Mesothelial cell of epicardium (in vitro differentiated cells): ENCODE measurements at regions not wholly inside any gene's neighbourhood (a gene's known extent, or its start where the extent isn't known, plus 50 kb on each side); places are given as distances from the start of the nearest gene placed in this dataset.
A peak's percentile ranks its signal among the peaks of the same experiment; 100 is the strongest.

Experiments used
- DNase-seq, 2 experiments: peaks; one replicate each; pipeline ENCODE4 v3.0.0; 2021; ENCODE audit warnings: low spot score in 2 of 2; ENCODE audit not compliant: unreplicated experiment in 2 of 2
- H3K27ac Mint-ChIP-seq: 2 replicates; pipeline ENCODE4 v1.8.0; 2021; ENCODE audit warnings: mixed read lengths
- H3K27me3 Mint-ChIP-seq: 2 replicates; pipeline ENCODE4 v1.8.0; 2021; ENCODE audit warnings: low read depth, mixed read lengths
- H3K36me3 Mint-ChIP-seq: 2 replicates; pipeline ENCODE4 v1.8.0; 2021; ENCODE audit warnings: mixed read lengths
- H3K4me1 Mint-ChIP-seq: 2 replicates; pipeline ENCODE4 v1.8.0; 2021; ENCODE audit warnings: mixed read lengths
- H3K4me3 Mint-ChIP-seq: 2 replicates; pipeline ENCODE4 v1.8.0; 2021; ENCODE audit warnings: mild to moderate bottlenecking, moderate library complexity, mixed read lengths
- H3K9me3 Mint-ChIP-seq: 2 replicates; pipeline ENCODE4 v1.8.0; 2021; ENCODE audit warnings: mixed read lengths
- TF ChIP-seq, protein P1 (sequence below): fragments of 200-600 bp; sonication (generic); IDR thresholded peaks from one replicate; pipeline ENCODE4 v1.5.0; 2021; ENCODE audit warnings: antibody characterized with exemption; ENCODE audit not compliant: unreplicated experiment

- Mint-ChIP-seq H3K27me3 (no peaks in the 10 kb centered on the region), H3K27ac (no peak overlapping the region)
Observed at GRCh38 chr3:94431876-94432570, 369.2 kb downstream of the NSUN3 start.

DNA sequence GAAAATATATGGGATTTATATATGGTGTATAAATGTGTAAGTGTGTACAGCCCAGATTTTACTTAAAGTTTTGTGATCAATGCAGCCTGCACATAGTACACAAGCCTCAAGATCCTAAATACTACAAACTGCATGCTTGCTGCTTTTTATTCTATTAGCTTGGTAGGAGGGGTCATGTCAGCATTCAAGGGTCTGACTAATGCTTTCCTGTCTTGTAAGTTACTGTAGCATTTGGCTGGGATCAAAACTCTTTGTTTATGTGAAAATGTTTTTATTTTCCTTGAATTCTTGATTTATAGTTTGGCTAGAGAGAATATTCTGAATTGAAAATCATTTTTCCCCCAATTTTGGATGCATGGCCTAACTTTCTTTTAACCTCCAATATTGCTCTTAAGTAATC, 370.9 kb downstream of the NSUN3 start:
- Mint-ChIP-seq H3K4me3 (no peak overlapping the region), H3K27ac (no peak overlapping the region), H3K27me3 (no peaks in the 10 kb centered on the region), H3K36me3 (peaks cover 1% of the 10 kb centered on the region), H3K9me3 (peaks cover 5% of the 10 kb centered on the region), H3K4me1 (peaks cover 8% of the 10 kb centered on the region)
- no peak for DNase-seq
- TF ChIP-seq, protein P1, sequence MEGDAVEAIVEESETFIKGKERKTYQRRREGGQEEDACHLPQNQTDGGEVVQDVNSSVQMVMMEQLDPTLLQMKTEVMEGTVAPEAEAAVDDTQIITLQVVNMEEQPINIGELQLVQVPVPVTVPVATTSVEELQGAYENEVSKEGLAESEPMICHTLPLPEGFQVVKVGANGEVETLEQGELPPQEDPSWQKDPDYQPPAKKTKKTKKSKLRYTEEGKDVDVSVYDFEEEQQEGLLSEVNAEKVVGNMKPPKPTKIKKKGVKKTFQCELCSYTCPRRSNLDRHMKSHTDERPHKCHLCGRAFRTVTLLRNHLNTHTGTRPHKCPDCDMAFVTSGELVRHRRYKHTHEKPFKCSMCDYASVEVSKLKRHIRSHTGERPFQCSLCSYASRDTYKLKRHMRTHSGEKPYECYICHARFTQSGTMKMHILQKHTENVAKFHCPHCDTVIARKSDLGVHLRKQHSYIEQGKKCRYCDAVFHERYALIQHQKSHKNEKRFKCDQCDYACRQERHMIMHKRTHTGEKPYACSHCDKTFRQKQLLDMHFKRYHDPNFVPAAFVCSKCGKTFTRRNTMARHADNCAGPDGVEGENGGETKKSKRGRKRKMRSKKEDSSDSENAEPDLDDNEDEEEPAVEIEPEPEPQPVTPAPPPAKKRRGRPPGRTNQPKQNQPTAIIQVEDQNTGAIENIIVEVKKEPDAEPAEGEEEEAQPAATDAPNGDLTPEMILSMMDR: no peak

More at GRCh38 chr3:94431876-94432570, 369.2 kb downstream of the NSUN3 start:
- peaks cover 8% of the 10 kb centered on the region for H3K4me1 Mint-ChIP-seq
- TF ChIP-seq, protein P1: no peak
- no peak overlapping the region for H3K4me3 Mint-ChIP-seq
- H3K9me3 Mint-ChIP-seq: peaks cover 5% of the 10 kb centered on the region
- no peaks in the 10 kb centered on the region for H3K36me3 Mint-ChIP-seq
- DNase-seq: no peak

DNA sequence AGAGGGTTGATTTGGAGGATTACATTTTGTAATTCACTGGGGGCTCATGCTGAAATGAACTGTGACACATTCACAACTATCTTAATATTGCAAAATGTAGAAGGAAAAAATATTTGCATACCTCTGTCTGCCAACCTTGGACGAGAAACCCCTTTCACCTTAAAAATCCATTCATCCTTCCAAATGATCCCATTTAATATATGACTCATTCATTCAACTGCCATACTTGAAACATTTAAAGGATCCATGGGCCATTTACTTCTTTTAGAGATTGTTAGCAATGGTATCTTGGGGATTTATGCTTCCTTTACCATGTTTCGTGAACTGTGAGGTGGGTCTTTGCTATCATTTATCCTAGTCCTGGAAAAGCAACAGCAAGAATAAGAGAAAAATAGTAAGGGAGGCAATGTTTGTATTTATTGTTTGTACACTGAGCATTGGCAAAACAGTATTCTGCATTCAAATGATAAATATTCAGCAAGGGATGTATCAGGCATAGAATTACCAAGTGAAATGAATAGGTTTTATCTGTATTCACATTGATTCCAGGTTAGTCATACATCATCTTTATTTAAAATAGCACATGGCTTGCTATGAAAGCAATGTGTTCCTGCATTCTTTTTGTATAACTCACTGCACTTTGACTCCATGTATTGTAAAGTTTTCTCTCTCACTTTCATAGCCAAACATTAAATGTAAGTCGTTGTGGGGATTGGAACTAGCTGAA, 378.1 kb downstream of the NSUN3 start:
- peaks cover 1% of the 10 kb centered on the region for H3K36me3 Mint-ChIP-seq
- no peaks in the 10 kb centered on the region for H3K27me3 Mint-ChIP-seq
- peak overlapping the region; percentile 43 for H3K27ac Mint-ChIP-seq
- no peak overlapping the region for H3K4me3 Mint-ChIP-seq
- TF ChIP-seq, protein P1: no peak
- no peak for DNase-seq
- H3K4me1 Mint-ChIP-seq: peaks cover 17% of the 10 kb centered on the region
- peaks cover 5% of the 10 kb centered on the region for H3K9me3 Mint-ChIP-seq

- Mint-ChIP-seq H3K27ac (peak overlapping the region; percentile 43), H3K36me3 (peaks cover 1% of the 10 kb centered on the region), H3K9me3 (peaks cover 5% of the 10 kb centered on the region), H3K4me3 (no peak overlapping the region), H3K27me3 (no peaks in the 10 kb centered on the region), H3K4me1 (peaks cover 17% of the 10 kb centered on the region)
- no peak for DNase-seq
- TF ChIP-seq, protein P1: no peak
Observed at GRCh38 chr3:94441494-94441847, 378.6 kb downstream of the NSUN3 start.

DNA sequence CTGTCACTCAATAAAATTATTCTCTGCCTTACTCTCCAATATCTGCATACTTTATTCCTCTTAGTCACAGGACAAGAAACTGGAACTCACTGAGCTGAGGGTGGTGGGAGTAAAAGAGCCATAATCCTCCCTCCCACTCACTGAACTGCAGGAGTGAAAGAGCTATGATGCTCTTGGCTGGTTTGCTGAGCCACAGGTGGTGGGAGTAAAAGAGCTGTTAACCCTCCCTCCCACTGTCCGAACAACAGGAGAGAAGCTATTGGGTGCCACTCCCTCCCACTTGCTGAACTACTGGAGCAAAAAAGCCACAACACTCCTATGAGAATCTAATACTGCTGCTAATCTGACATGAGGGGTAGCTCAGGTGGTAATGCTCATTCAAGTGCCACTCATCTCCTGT, 391.0 kb downstream of the NSUN3 start:
- Mint-ChIP-seq H3K27me3 (peaks cover 3% of the 10 kb centered on the region), H3K36me3 (no peaks in the 10 kb centered on the region), H3K27ac (no peak overlapping the region), H3K4me3 (no peak overlapping the region), H3K4me1 (no peaks in the 10 kb centered on the region), H3K9me3 (no peaks in the 10 kb centered on the region)
- DNase-seq: no peak
- TF ChIP-seq, protein P1: no peak
